Endometrial microvascular endothelial cells (primary cell): ENCODE measurements at regions not wholly inside any gene's neighbourhood (a gene's known extent, or its start where the extent isn't known, plus 50 kb on each side); places are given as distances from the start of the nearest gene placed in this dataset.
"Not testable (repeated sequence)": the region's sequence is repeated elsewhere in the genome, so short reads cannot be mapped to it uniquely, and the experiment has no call there.

Source experiments
- in situ Hi-C: cut with HindIII; loops from 2 replicates; pipeline ENCODE4 v1.10.0; 2017; ENCODE audit warnings: low sequenced_read_pairs, low pct_unique_long_range_greater_than_20kb; ENCODE audit errors: inconsistent ontology term

DNA sequence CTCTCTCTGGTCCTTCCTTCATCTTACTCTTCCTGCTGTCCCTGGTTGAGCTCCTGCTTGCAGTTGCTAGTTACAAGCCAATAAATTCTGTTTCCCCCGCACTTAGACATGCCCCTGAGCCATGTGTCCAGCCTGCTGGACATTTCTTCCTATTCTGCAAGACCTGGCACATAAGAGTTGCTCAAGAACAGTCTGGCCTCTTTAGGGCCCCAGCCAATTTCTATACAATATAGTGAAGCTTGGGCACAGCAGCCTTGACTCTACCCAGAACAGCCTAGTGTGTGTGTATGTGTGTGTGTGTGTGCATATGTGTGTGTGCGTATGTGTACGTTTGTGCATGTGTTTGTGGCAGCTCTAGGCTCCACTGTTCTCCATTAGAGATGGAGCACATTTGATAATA is 276.0 kb downstream of the CYRIA start:
- in situ Hi-C loops = no loop called here

DNA sequence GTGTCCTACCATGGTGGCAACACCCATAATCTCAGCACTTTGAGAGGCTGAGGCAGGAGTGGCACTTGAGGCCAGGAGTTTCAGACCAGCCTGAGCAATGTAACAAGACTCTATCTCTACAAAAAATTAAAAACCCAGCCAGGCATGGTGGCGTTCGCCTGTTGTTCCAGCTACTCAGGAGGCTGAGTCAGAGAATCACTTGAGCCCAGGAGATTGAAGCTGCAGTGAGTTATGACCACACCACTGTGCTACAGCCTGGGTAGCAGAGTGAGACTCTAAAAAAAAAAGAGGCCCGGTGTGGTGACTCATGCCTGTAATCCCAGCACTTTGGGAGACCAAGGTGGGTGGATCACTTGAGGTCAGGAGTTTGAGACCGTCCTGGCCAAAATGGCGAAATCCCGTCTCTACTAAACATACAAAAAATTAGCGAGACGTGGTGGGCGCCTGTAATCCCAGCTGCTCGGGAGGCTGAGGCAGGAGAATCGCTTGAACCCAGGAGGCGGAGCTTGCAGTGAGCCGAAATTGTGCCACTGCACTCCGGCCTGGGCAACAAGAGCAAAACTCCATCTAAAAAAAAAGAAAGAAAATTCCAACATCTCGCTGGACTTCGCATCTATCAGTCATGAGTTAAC is 277.3 kb downstream of the CYRIA start:
- in situ Hi-C loops = not testable (repeated sequence)

DNA sequence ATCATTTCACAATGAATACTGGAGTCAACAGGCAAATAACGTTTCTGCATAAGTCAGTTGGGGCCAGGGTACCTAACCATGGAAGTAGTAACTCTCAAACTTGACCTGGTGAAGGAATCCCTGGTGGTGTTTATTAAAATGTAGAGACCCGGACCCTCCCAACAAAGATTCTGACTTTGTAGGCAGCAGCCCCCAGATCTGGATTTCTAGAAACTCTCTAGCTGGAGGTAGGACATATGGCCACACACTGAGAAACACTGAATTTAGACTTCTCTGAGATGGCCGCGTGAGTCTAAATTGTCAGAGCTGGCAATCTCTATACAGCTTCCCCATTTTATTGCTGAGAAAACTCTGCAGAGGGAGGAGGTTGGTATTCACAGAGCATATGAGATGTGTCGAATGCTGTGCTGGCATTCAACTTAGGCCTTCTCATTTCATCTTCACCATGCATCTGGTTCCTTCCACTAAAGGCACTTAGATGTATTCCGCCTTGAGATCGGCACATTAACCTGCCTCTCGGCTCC is 278.1 kb downstream of the CYRIA start:
- in situ Hi-C loops = no loop called here

- in situ Hi-C loops = no loop called here
Measured at GRCh38 chr2:16386431-16386830, 279.2 kb downstream of the CYRIA start.

DNA sequence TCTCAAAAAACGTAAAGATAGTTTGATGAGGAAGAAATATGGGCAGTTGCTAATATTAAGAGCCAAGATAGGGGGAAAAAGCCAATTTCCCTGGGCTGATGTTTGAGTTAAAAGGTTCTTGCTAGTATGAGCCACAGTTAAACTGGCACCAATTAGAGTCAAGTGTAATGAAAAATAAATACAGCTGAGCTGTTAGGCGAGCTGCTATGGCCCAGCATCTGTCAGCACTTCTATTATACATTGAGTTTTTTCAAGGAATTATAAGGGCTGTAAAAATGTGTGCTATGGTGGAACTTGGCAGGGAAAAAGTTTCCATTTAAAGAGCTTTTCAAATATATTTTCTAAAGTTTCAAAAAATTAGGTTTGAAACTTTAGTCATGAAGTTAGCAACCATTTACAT is 279.6 kb downstream of the CYRIA start:
- in situ Hi-C loops = no loop called here

DNA sequence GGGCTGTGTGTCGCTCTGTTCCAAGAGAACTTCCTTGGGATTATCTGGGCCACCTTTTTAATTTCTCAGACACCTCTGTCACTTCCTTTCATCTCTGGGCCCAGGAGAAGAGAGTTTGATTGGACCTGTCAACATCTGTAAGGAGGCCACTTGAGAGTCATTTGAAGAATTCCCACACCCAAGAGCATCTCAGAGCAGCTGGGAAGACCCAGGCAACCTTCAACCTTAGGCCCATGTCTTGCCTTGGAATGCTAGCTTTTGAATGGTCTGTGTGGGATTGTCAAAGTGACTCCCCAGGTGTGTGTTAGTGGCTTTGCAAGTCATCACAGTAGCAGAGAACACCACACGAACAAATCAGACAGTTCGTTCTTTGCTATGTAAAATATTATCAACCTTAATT is 280.3 kb downstream of the CYRIA start:
- in situ Hi-C loops = no loop called here

DNA sequence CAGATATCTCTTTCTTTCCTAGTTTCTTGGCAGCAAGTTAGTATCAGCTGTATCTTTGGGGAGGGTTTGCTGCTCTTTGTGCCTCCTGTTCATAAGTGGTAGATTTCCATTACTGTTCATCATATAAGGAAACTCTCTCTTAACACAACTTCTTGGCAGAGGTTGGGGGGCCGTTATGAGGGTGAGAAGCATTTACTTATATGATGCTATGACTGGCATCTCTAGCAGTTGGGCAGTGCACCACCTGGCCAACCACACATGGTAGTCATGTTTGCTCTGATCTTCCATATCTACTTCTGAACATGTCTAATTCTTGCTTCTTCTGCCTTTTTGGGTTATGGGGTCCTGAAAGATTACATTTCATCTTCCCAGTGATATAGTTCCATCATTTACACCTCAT is 282.2 kb downstream of the CYRIA start:
- in situ Hi-C loops = no loop called here

DNA sequence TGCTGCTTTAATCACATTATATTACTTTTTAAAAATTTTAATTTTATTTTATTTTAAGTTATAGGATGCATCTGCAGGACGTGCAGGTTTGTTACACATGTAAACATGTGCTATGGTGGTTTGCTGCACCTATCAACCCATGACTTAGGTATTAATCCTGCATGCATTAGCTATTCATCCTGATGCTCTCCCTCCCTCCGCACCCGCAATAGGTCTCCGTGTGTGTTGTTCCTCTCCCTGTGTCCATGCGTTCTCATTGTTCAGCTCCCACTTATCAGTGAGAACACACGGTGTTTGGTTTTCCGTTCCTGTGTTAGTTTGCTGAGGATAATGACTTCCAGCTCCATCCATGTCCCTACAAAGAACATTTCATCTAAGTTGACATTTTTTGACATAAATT is 283.2 kb downstream of the CYRIA start:
- in situ Hi-C loops = no loop called here

GRCh38 chr2:16381511-16381910 is 284.1 kb downstream of the CYRIA start:
- in situ Hi-C loops = no loop called here

DNA sequence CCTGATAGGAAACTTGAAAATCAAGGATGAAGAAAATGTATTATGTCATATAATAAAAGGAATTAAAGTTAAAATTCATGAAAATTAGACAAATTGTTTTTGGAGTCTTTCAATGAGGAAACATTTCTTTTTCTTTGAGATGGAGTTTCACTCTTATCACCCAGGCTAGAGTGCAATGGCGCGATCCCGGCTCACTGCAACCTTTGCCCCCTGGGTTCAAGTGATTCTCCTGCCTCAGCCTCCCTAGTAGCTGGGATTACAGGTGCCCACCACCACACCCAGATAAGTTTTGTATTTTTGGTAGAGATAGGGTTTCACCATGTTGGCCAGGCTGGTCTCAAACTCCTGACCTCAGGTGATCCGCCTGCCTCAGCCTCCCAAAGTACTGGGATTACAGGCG is 285.7 kb downstream of the CYRIA start:
- in situ Hi-C loops = not testable (repeated sequence)

- in situ Hi-C loops = not testable (repeated sequence)
Measured at GRCh38 chr2:16379061-16379460, 286.6 kb downstream of the CYRIA start.

DNA sequence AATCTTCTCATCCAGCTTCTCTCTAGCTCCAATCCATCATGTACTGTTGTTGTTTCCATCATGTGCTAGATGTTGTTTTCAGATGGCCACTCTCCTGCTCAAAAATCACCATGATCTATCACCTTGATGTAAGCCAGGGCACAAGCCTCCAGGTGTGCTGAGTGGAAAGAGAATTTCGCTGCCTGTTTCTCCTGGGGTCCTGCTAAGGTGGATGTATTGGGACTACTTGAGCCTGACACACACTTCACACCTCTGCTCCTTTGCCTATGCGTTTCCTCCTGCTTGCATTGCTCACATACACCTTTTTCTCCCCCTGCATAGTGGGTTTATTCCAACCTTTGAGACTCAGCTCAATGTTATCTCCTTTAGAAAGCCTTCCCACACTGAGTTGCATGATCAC is 287.6 kb downstream of the CYRIA start:
- in situ Hi-C loops = no loop called here

- in situ Hi-C loops = no loop called here
Measured at GRCh38 chr2:16375981-16376380, 289.7 kb downstream of the CYRIA start.

DNA sequence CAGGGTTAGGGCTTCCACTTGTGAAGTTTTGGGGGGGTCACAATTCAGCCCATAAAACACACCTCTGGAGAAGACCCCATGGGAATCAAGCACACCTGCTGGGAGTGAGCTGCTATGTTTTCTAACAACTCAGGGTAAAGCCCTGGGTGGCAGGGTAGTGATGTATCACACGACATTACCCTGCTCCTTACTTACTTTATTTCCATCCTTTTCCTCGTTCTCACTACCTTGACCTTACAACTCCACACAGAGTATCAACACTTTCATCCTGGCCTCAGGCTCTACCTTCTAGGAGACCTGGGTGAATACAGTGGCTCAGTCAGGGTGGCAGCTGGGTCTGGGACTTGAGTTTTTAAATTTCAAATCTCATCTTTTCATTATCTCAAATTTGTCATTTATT is 290.3 kb downstream of the CYRIA start:
- in situ Hi-C loops = no loop called here

GRCh38 chr2:16374671-16375070 is 291.0 kb downstream of the CYRIA start:
- in situ Hi-C loops = no loop called here

DNA sequence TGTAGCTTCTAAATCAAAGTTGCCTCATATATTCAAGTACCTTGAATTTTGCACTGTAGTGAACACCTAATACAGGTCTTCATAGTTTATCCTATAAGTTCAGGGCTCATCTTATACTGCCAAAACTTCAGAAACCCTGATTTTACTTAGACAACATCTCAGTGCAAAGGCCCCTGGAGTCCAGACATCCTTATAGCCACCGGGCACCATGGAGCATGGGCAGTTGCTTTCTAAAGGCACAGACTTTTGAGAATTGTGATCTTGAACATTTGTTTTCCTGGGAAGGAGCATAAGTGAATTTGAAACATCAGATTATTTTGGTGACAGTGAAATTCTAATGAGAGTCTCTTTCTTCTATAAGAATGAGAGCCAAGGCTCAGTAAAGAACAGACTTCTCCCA is 292.3 kb downstream of the CYRIA start:
- in situ Hi-C loops = no loop called here

- in situ Hi-C loops = no loop called here
Measured at GRCh38 chr2:16371751-16372150, 293.9 kb downstream of the CYRIA start.

GRCh38 chr2:16368951-16369350 is 296.7 kb downstream of the CYRIA start:
- in situ Hi-C loops = no loop called here

- in situ Hi-C loops = no loop called here
Measured at GRCh38 chr2:16368328-16368727, 297.3 kb downstream of the CYRIA start.

- in situ Hi-C loops = no loop called here
Measured at GRCh38 chr2:16365366-16365765, 300.3 kb downstream of the CYRIA start.

DNA sequence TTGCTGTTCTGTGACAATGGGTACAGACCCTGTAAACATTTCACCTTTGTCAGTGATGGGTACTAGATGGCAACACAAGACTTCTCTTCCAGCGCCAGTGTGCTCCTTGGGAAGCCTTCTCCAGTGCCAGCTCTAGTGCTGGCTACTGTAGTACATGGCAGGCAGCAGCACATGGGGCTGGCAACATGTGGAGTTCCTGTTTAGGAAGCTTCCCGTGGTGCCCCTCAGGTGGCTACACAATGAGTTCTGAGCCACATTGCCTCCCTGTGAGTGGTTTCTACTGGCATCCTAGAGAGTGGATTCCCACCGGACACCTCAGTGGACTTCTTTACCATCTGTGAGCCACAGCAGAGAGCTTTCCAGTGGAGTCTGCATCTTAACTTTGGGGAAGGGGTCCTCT is 302.1 kb downstream of the CYRIA start:
- in situ Hi-C loops = no loop called here
